ES-I3 (cell line): ENCODE measurements at regions not wholly inside any gene's neighbourhood (a gene's known extent, or its start where the extent isn't known, plus 50 kb on each side); places are given as distances from the start of the nearest gene placed in this dataset.

Source experiments
- H3K36me3 ChIP-seq: 2 replicates; pipeline ENCODE4 v1.6.1; 2013; ENCODE audit warnings: mild to moderate bottlenecking, low read length, control low read depth, moderate library complexity; ENCODE audit not compliant: insufficient read depth
- H3K4me1 ChIP-seq: 2 replicates; pipeline ENCODE4 v1.6.1; 2013; ENCODE audit warnings: mild to moderate bottlenecking, control low read depth, low read length; ENCODE audit not compliant: insufficient read depth
- H3K9ac ChIP-seq: 2 replicates; pipeline ENCODE4 v1.6.1; 2013; ENCODE audit warnings: low read depth, mild to moderate bottlenecking, low read length, moderate library complexity
- H3K9me3 ChIP-seq: 2 replicates; pipeline ENCODE4 v1.6.1; 2013; ENCODE audit warnings: mild to moderate bottlenecking, low read length, moderate library complexity; ENCODE audit not compliant: control insufficient read depth, insufficient read depth

DNA sequence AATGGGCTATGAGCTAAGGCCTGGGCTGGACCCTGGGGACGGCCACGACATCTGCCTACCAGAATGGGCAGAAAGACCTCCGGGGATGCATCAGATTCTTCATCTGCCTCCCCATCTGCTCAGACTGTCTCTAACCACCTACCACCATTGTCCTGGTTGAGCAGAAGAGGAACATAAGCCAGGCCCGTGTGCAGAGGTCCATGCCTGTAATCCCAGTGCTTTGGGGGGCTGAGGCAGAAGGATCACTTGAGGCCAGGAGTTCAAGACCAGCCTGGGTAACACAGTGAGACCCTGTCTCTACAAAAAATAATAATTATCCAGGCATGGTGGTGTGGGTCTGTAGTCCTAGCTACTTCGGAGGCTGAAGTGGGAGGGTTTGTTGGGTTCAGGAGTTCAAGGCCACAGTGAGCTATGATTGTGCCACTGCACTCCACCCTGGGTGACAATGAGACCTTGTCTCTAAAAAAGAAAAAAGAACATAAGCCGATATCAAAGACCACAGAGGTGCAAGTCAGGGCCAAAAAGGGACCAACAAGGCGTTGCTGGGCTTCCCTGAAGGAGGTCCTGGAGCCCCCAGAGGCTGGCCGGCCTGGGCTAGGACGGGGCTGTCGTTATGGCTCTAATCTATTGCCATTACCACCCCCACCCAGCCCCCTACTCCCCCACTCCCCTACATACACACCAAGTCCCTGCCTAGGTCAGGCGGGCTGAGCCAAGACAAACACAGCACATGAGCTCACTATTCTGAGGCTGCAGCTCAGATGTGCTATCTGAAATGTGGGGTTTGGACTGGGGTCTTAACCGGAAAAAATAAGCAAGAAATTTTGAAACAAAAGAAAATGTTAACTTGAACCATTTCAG lies 239.2 kb upstream of the RAB4A start:
- H3K9me3 ChIP-seq, result no peaks in the 10 kb centered on the region
- H3K36me3 ChIP-seq, result no peaks in the 10 kb centered on the region
- no peak overlapping the region for H3K9ac ChIP-seq
- H3K4me1 ChIP-seq, result peaks cover 40% of the 10 kb centered on the region

DNA sequence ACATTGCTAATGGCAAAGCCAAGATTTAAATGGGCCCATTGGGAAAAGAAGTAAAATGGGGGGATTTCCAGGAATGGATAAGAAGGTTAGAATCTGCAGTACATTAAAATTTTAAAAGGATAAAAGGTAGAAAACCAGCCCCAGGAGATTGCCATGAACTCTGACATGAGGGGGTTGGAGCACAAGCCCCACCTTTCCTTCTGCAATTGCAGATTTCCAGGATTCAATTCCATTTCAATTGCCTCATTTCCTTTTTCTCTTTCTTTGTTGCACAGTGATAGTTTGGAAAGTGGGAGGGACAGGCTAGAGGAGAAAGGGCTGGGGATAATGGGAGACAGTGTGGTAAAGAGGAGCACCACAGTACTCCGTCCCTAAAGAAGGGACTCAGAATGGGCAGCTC lies 238.5 kb upstream of the RAB4A start:
- Histone ChIP-seq H3K9ac (no peak overlapping the region), H3K4me1 (peaks cover 35% of the 10 kb centered on the region), H3K36me3 (no peaks in the 10 kb centered on the region), H3K9me3 (no peaks in the 10 kb centered on the region)

DNA sequence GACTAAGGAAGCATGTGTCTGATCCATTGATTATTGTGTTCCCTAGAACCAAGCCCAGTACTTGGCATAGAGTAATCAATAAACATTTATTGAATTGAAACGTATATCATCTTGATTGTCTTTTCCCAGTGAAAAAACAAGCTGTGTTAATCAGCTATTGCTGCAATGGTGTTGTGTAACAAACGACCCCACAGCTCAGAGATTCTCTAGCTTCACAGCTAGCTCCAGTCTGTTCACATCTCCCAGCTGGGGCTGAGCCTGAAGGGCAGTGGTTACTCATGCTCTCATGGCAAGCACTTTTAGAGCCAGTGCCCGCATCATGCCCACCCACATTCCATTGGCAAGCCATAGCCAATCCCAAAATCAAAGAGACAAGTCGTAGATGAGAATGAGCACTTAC lies 237.4 kb upstream of the RAB4A start:
- H3K9ac ChIP-seq, result no peak overlapping the region
- H3K4me1 ChIP-seq, result peaks cover 29% of the 10 kb centered on the region
- H3K36me3 ChIP-seq, result no peaks in the 10 kb centered on the region
- H3K9me3 ChIP-seq, result no peaks in the 10 kb centered on the region

DNA sequence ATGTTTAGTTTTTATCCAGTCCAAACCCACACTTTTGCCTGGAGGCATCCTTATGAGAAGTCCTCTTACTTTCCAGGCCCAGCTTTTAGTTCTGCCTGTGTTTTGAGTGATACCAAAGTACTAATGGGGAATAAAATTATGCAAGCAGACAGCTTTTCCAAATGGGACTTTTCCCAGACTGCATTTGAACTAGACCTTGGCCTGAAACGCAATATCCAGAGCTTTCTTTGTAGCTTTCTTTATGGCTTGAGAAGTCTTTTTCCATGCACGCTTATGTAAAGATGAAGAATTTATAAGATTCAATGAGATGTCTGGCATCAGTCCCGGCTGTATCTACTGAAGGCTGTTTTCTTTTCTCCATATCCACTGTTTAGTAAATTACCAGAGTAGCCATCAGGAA lies 236.6 kb upstream of the RAB4A start:
- peaks cover 28% of the 10 kb centered on the region for H3K4me1 ChIP-seq
- no peaks in the 10 kb centered on the region for H3K9me3 ChIP-seq
- no peaks in the 10 kb centered on the region for H3K36me3 ChIP-seq
- no peak overlapping the region for H3K9ac ChIP-seq

DNA sequence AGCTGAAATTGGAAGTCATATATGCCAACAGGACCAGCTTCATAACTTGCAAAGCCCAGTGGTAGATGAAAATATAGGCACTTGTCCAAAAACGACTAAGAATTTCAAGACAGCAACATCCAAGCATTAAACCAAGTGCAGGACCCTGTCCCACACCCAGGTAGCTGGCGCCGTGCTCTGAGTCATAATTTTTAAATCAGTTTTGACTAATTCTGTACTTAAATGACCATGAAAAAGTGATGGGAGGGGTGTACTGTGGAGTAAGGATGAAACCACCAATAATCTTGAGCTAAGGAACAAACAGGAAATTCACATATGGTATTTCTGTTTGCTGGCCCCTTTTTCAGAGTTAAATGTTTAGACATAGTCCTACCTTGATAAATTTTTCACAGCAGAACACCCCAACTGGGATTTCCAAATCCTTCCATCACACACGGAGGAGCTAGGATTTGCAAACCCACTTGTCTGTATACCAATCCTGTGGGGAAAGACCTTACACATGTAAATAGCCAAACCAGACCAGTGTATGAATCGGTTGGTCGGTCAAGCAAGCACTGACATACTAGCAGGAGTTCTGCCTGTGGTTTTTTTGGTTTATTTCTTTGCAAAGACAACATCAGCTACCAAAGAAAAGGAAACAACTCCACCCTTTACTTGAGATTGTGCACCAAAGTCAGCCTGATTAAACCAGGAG lies 235.7 kb upstream of the RAB4A start:
- peaks cover 22% of the 10 kb centered on the region for H3K4me1 ChIP-seq
- no peaks in the 10 kb centered on the region for H3K9me3 ChIP-seq
- H3K9ac ChIP-seq, result no peak overlapping the region
- no peaks in the 10 kb centered on the region for H3K36me3 ChIP-seq

DNA sequence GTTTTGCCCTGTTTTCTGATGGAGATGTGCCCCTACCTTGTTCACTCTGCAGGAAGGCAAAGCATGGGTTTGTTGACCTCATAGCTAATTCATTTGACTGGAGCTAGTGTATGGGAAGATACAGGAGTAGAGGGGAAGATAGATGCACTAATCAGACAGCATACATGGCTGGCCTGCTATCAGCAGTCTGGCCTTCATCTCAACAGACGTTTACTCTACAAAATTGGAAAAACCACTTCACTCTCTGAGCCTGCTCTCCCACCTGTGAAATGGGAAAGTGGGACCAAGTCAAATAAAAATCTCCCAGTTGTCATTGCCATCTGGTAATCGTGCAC lies 235.2 kb upstream of the RAB4A start:
- no peaks in the 10 kb centered on the region for H3K9me3 ChIP-seq
- H3K9ac ChIP-seq, result no peak overlapping the region
- peaks cover 17% of the 10 kb centered on the region for H3K4me1 ChIP-seq
- no peaks in the 10 kb centered on the region for H3K36me3 ChIP-seq

DNA sequence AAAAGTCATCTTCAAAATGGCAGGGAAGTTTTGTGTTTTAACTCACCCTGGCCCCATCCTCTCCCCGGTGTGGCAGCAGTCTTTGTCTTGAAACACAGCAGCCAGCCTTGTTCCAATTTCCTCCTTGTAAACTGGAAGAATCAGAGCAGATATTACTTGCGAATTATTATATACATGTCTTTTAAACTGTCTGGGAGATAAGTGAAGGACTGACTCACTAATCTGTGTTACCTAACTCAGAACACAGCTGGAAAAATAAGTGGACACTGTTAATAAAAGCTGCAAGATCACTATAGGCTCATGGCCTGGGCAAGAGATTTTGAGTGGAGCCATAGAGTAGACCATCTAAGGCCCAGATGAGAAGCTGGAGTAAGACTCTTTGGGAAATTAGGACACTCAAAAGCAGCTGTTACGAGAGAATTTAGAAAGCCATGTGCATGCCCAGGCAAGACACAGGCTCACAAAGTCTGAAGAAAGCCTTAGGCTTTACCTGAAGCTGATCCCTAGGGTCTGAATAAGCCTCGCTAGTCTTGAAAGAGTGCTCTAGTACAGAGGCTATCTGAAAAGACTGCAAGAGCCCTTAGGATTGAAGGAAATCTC lies 233.0 kb upstream of the RAB4A start:
- H3K9ac ChIP-seq, result no peak overlapping the region
- no peaks in the 10 kb centered on the region for H3K9me3 ChIP-seq
- H3K36me3 ChIP-seq, result no peaks in the 10 kb centered on the region
- peaks cover 3% of the 10 kb centered on the region; the same call in 1 of the 2 replicates for H3K4me1 ChIP-seq

DNA sequence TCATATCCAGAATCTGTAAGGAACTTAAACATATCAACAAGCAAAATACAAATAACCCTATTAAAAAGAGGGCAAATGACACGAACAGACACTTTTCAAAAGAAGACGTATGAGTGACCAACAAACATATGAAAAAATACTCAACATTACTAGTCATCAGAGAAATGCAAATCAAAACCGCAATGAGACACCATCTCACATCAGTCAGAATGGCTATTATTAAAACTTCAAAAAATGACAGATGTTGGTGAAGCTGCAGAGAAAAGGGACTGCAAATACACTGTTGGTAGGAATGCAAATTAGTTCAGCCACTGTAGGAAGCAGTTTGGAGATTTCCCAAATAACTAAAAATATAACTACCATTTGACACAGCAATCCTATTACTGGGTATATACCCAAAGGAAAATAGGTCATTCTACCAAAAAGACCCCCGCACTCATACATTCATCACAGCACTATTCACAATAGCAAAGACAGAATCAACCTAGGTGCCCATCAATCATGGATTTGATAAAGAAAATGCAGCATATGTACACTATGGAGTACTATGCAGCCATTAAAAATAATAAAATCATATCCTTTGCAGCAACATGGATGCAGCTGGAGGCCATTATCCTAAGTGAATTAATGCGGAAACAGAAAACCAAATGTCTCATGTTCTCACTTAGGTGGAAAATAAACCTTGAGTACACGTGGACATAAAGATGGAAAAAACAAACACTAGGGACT lies 230.1 kb upstream of the RAB4A start:
- no peaks in the 10 kb centered on the region for H3K4me1 ChIP-seq
- H3K36me3 ChIP-seq, result no peaks in the 10 kb centered on the region
- H3K9ac ChIP-seq, result no peak overlapping the region
- no peaks in the 10 kb centered on the region for H3K9me3 ChIP-seq

DNA sequence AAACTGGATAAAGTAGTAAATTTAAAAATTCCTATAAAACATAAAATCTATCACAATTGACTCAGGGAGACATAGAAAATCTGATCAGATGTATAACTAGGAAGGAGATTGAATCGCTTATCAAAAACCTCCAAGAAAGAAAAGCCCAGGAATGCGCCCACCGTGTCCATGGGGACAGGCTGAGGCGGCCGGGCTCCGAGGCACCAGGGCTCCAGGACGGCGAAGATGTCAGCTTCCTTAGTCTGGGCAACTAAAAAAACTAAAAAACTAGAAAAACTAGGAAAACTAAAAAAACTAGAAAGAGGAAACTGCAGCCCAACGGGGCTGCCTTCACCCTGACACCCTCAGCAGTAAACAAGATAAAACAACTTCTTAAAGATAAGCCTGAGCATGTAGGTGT lies 229.0 kb upstream of the RAB4A start:
- H3K9me3 ChIP-seq, result no peaks in the 10 kb centered on the region
- H3K36me3 ChIP-seq, result no peaks in the 10 kb centered on the region
- H3K4me1 ChIP-seq, result no peaks in the 10 kb centered on the region

DNA sequence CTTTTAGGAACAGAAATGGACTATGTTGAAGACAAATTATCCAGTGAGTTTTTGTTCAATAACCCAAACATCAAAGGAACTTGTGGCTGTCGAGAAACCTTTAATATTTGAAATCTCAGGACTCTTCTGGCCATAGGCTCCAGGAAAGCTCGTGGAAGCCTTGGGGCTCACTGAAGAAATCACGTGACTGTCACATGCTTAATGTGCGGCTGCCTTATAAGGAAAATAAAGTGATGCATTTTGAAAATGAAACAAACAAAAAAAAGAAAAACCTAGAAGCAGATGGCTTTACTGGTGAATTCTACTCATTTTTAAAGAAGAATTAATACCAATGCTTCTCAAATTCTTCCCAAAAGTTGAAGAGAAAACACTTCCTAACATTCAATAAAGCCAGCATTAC lies 228.4 kb upstream of the RAB4A start:
- peaks cover 3% of the 10 kb centered on the region; the same call in 1 of the 2 replicates for H3K4me1 ChIP-seq
- no peak overlapping the region for H3K9ac ChIP-seq
- H3K9me3 ChIP-seq, result no peaks in the 10 kb centered on the region
- no peaks in the 10 kb centered on the region for H3K36me3 ChIP-seq

More for the DNA sequence above, 229.0 kb upstream of the RAB4A start:
- H3K9ac ChIP-seq, result no peak overlapping the region

DNA sequence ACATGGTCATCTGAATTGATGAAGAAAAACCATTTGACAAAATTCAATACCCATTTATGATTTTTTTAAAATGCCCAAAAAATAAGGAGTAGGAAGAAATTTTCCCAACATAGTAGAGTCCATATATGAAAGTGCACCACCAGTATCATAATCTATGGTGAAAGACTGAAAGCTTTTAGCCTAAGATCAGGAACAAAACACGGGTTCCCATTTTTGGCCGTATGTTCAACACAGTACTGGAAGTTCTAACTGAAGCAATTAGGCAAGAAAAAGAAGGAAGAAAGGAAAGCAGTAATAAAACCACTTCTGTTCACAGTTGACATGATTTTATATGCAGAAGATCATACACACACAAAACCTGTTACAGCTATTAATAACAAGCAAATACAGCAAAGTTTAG lies 227.8 kb upstream of the RAB4A start:
- Histone ChIP-seq H3K9ac (no peak overlapping the region), H3K9me3 (no peaks in the 10 kb centered on the region), H3K36me3 (no peaks in the 10 kb centered on the region), H3K4me1 (peaks cover 3% of the 10 kb centered on the region)

DNA sequence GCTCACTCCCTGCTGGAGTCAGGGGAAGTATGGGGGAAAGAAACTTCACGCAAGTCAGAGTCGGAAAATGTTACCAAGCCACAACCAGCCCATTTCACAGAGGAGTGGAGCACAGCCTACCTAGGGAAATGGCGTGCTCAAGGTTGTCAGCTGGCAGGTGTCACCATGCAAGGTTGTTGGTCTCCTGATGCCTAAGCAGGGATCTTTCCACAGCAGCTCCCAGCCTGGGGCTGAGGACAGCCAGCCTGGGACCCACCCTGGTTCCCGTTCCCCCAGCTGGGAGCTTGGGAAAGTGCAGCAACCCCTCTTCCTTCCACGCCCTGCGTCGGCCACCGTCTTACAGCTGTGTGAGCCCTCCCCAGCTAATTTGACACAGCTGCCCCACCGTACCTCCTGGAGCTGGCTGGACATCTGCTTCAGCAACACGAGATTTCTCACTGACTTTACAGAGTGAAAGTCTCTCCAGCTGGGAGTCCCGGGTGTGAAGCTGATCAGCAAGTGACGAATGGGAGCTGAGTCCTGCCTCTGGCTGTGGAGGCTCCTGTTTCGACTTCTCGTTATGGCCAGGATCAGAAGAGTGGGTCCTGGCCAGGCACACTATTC lies 224.6 kb upstream of the RAB4A start:
- no peaks in the 10 kb centered on the region for H3K9me3 ChIP-seq
- H3K9ac ChIP-seq, result no peak overlapping the region
- H3K4me1 ChIP-seq, result peaks cover 3% of the 10 kb centered on the region
- H3K36me3 ChIP-seq, result no peaks in the 10 kb centered on the region

DNA sequence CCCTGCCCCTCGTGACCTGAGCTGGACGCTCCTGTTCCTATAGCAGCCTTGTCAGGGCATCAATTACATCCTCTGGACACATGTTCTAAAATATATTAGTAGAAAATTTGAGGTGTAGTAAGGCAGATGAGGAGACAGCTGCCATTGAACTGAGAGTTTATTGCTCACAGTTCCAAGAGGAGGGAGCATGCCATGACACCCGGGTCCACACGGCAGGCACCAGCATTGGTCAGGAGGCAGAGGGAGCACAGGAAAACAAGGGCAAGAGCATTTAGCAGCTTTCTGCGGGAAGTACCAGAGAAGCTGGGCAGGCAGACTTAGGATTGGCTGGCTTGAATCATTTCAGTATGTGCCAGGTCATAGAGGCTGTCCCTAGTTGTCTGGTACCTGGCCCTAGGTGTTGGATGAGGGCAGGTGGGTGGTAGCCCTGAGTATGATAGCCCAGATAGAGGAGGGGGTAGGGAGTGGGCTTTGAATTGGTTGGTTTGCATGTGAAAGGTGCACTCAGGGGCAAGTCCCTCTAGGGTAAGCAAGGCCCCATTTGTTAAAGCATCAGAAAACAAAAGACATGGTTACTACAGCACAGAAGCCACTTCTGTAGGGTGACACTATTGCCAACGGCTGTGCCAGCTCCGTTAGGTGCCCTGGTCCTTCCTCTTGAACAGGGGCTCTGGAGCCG lies 223.6 kb upstream of the RAB4A start:
- Histone ChIP-seq H3K36me3 (no peaks in the 10 kb centered on the region), H3K4me1 (peaks cover 3% of the 10 kb centered on the region), H3K9me3 (no peaks in the 10 kb centered on the region), H3K9ac (no peak overlapping the region)
